ENCODE measurements at regions not wholly inside any gene's neighbourhood (a gene's known extent, or its start where the extent isn't known, plus 50 kb on each side); places are given as distances from the start of the nearest gene placed in this dataset.
"Not testable (repeated sequence)": the region's sequence is repeated elsewhere in the genome, so short reads cannot be mapped to it uniquely, and the experiment has no call there.

- H3K4me2 ChIP-seq, result no peak overlapping the region
- no peak for TF ChIP-seq Cebpa-rat (IDR thresholded peaks at IDR 0.05)
Observed at GRCh38 chr5:153358315-153358976, 132.0 kb upstream of the GRIA1 start.

GRCh38 chr5:153360860-153361259 lies 129.6 kb upstream of the GRIA1 start:
- H3K4me3 ChIP-seq, result no peak overlapping the region
- no peaks in the 10 kb centered on the region for H3K36me3 ChIP-seq
- H3K27ac ChIP-seq, result no peak overlapping the region
- no peak for TF ChIP-seq Cebpa-rat (IDR thresholded peaks at IDR 0.05)
- H3K4me1 ChIP-seq, result peaks cover 13% of the 10 kb centered on the region
- no peaks in the 10 kb centered on the region for H3K27me3 ChIP-seq
- H3K4me2 ChIP-seq, result no peak overlapping the region
- H3K9ac ChIP-seq, result no peak overlapping the region
- no peaks in the 10 kb centered on the region for H4K20me1 ChIP-seq
- H3K9me3 ChIP-seq, result no peaks in the 10 kb centered on the region

More at GRCh38 chr5:153358315-153358976, 132.0 kb upstream of the GRIA1 start:
- Histone ChIP-seq H3K9ac (no peak overlapping the region), H3K4me3 (no peak overlapping the region), H3K27ac (no peak overlapping the region), H3K36me3 (no peaks in the 10 kb centered on the region), H3K27me3 (no peaks in the 10 kb centered on the region), H3K4me1 (peaks cover 13% of the 10 kb centered on the region), H3K9me3 (no peaks in the 10 kb centered on the region), H4K20me1 (no peaks in the 10 kb centered on the region)

GRCh38 chr5:153361735-153362409 lies 128.6 kb upstream of the GRIA1 start:
- Histone ChIP-seq H3K36me3 (no peaks in the 10 kb centered on the region), H3K27ac (no peak overlapping the region), H3K9me3 (no peaks in the 10 kb centered on the region), H3K4me3 (no peak overlapping the region), H3K9ac (no peak overlapping the region), H3K4me1 (peaks cover 13% of the 10 kb centered on the region), H3K27me3 (no peaks in the 10 kb centered on the region), H3K4me2 (no peak overlapping the region), H4K20me1 (no peaks in the 10 kb centered on the region)
- no peak for TF ChIP-seq Cebpa-rat (IDR thresholded peaks at IDR 0.05)

GRCh38 chr5:153365547-153365946 lies 124.9 kb upstream of the GRIA1 start:
- no peak overlapping the region for H3K9ac ChIP-seq
- no peaks in the 10 kb centered on the region for H3K27me3 ChIP-seq
- H3K27ac ChIP-seq, result no peak overlapping the region
- no peaks in the 10 kb centered on the region for H3K4me1 ChIP-seq
- H3K36me3 ChIP-seq, result no peaks in the 10 kb centered on the region
- H3K9me3 ChIP-seq, result no peaks in the 10 kb centered on the region
- H3K4me3 ChIP-seq, result no peak overlapping the region
- no peaks in the 10 kb centered on the region for H4K20me1 ChIP-seq
- no peak for TF ChIP-seq Cebpa-rat (IDR thresholded peaks at IDR 0.05)
- no peak overlapping the region for H3K4me2 ChIP-seq

GRCh38 chr5:153367466-153367865 lies 123.0 kb upstream of the GRIA1 start:
- no peak overlapping the region for H3K27ac ChIP-seq
- no peaks in the 10 kb centered on the region for H3K9me3 ChIP-seq
- H3K27me3 ChIP-seq, result no peaks in the 10 kb centered on the region
- no peak overlapping the region for H3K4me2 ChIP-seq
- no peaks in the 10 kb centered on the region for H4K20me1 ChIP-seq
- no peaks in the 10 kb centered on the region for H3K36me3 ChIP-seq
- no peak for TF ChIP-seq Cebpa-rat (IDR thresholded peaks at IDR 0.05)
- H3K4me3 ChIP-seq, result no peak overlapping the region
- H3K4me1 ChIP-seq, result no peaks in the 10 kb centered on the region
- no peak overlapping the region for H3K9ac ChIP-seq

GRCh38 chr5:153372425-153373129 lies 117.9 kb upstream of the GRIA1 start:
- no peaks in the 10 kb centered on the region for H3K4me1 ChIP-seq
- no peaks in the 10 kb centered on the region for H3K9me3 ChIP-seq
- no peak for TF ChIP-seq Cebpa-rat (IDR thresholded peaks at IDR 0.05)
- no peaks in the 10 kb centered on the region for H3K27me3 ChIP-seq
- H4K20me1 ChIP-seq, result no peaks in the 10 kb centered on the region
- H3K27ac ChIP-seq, result no peak overlapping the region
- no peak overlapping the region for H3K9ac ChIP-seq
- no peak overlapping the region for H3K4me2 ChIP-seq
- H3K36me3 ChIP-seq, result no peaks in the 10 kb centered on the region
- no peak overlapping the region for H3K4me3 ChIP-seq

GRCh38 chr5:153373130-153373498 lies 117.4 kb upstream of the GRIA1 start:
- H3K9ac ChIP-seq, result no peak overlapping the region
- H4K20me1 ChIP-seq, result no peaks in the 10 kb centered on the region
- no peak overlapping the region for H3K4me3 ChIP-seq
- H3K36me3 ChIP-seq, result no peaks in the 10 kb centered on the region
- H3K4me2 ChIP-seq, result no peak overlapping the region
- no peaks in the 10 kb centered on the region for H3K27me3 ChIP-seq
- no peak overlapping the region for H3K27ac ChIP-seq
- no peak for TF ChIP-seq Cebpa-rat (IDR thresholded peaks at IDR 0.05)
- H3K9me3 ChIP-seq, result no peaks in the 10 kb centered on the region
- no peaks in the 10 kb centered on the region for H3K4me1 ChIP-seq

GRCh38 chr5:153381630-153382029 lies 108.8 kb upstream of the GRIA1 start:
- not testable (repeated sequence) for H3K4me2 ChIP-seq, H3K4me3 ChIP-seq, H3K27me3 ChIP-seq, H3K9ac ChIP-seq, H3K4me1 ChIP-seq, H4K20me1 ChIP-seq, H3K27ac ChIP-seq, H3K36me3 ChIP-seq
- peaks cover 15% of the 10 kb centered on the region for H3K9me3 ChIP-seq

- no peaks in the 10 kb centered on the region for H3K9me3 ChIP-seq
- H3K27me3 ChIP-seq, result no peaks in the 10 kb centered on the region
- no peak overlapping the region for H3K4me2 ChIP-seq
- H3K4me3 ChIP-seq, result no peak overlapping the region
- H3K36me3 ChIP-seq, result no peaks in the 10 kb centered on the region
- H3K4me1 ChIP-seq, result no peaks in the 10 kb centered on the region
- no peaks in the 10 kb centered on the region for H4K20me1 ChIP-seq
- no peak for TF ChIP-seq Cebpa-rat (IDR thresholded peaks at IDR 0.05)
- no peak overlapping the region for H3K27ac ChIP-seq
- no peak overlapping the region for H3K9ac ChIP-seq
Observed at GRCh38 chr5:153390569-153390968, 99.9 kb upstream of the GRIA1 start.

- Histone ChIP-seq H3K9ac (no peak overlapping the region), H3K9me3 (no peaks in the 10 kb centered on the region), H3K27me3 (no peaks in the 10 kb centered on the region), H4K20me1 (no peaks in the 10 kb centered on the region), H3K4me3 (no peak overlapping the region), H3K4me1 (no peaks in the 10 kb centered on the region), H3K36me3 (no peaks in the 10 kb centered on the region), H3K27ac (no peak overlapping the region), H3K4me2 (no peak overlapping the region)
- TF ChIP-seq Cebpa-rat (IDR thresholded peaks at IDR 0.05), result no peak
Observed at GRCh38 chr5:153399595-153399994, 90.9 kb upstream of the GRIA1 start.
